ENCODE measurements at regions not wholly inside any gene's neighbourhood (a gene's known extent, or its start where the extent isn't known, plus 50 kb on each side); places are given as distances from the start of the nearest gene placed in this dataset.
"Not testable (repeated sequence)": the region's sequence is repeated elsewhere in the genome, so short reads cannot be mapped to it uniquely, and the experiment has no call there.

GRCh38 chr3:21954709-21955108, 203.7 kb upstream of the ZNF385D start:
- WGBS, 5 donors = 62 to 84% (median 75%) methylated on average over 2 of the region's 2 CpGs
- intact Hi-C loops (cut with DNase I; ENCODE audit: low total_unique reads) = no loop called here

GRCh38 chr3:21955406-21955805, 204.4 kb upstream of the ZNF385D start:
- Histone ChIP-seq H3K9me3 (no peaks in the 10 kb centered on the region), H3K4me3 (no peak overlapping the region), H3K27me3 (no peaks in the 10 kb centered on the region), H3K4me1 (no peaks in the 10 kb centered on the region), H3K36me3 (no peaks in the 10 kb centered on the region), H3K27ac (no peak overlapping the region)
- TF ChIP-seq POLR2AphosphoS5 (IDR thresholded peaks at IDR 0.05) = no peak
- TF ChIP-seq EP300 (IDR thresholded peaks at IDR 0.05) = no peak
- TF ChIP-seq, protein P1, sequence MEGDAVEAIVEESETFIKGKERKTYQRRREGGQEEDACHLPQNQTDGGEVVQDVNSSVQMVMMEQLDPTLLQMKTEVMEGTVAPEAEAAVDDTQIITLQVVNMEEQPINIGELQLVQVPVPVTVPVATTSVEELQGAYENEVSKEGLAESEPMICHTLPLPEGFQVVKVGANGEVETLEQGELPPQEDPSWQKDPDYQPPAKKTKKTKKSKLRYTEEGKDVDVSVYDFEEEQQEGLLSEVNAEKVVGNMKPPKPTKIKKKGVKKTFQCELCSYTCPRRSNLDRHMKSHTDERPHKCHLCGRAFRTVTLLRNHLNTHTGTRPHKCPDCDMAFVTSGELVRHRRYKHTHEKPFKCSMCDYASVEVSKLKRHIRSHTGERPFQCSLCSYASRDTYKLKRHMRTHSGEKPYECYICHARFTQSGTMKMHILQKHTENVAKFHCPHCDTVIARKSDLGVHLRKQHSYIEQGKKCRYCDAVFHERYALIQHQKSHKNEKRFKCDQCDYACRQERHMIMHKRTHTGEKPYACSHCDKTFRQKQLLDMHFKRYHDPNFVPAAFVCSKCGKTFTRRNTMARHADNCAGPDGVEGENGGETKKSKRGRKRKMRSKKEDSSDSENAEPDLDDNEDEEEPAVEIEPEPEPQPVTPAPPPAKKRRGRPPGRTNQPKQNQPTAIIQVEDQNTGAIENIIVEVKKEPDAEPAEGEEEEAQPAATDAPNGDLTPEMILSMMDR (IDR thresholded peaks at IDR 0.05) = no peak
- TF ChIP-seq POLR2A (IDR thresholded peaks at IDR 0.05) = no peak
- DNase-seq = no peak
- intact Hi-C loops (cut with DNase I; ENCODE audit: low total_unique reads) = no loop called here
- 76 to 93% (median 83%) methylated on average over 2 of the region's 2 CpGs for WGBS, 5 donors

More at GRCh38 chr3:21954709-21955108, 203.7 kb upstream of the ZNF385D start:
- Histone ChIP-seq H3K27me3 (no peaks in the 10 kb centered on the region), H3K27ac (no peak overlapping the region), H3K4me3 (no peak overlapping the region), H3K4me1 (no peaks in the 10 kb centered on the region), H3K36me3 (no peaks in the 10 kb centered on the region), H3K9me3 (no peaks in the 10 kb centered on the region)
- DNase-seq = no peak
- TF ChIP-seq, protein P1 (IDR thresholded peaks at IDR 0.05) = no peak

GRCh38 chr3:21960033-21960432, 209.0 kb upstream of the ZNF385D start:
- DNase-seq = no peak
- H3K9me3 ChIP-seq = no peaks in the 10 kb centered on the region
- TF ChIP-seq POLR2AphosphoS5 (IDR thresholded peaks at IDR 0.05) (no peak), EP300 (IDR thresholded peaks at IDR 0.05) (no peak), POLR2A (IDR thresholded peaks at IDR 0.05) (no peak)
- TF ChIP-seq, protein P1 (IDR thresholded peaks at IDR 0.05) = no peak
- no peak overlapping the region for H3K27ac ChIP-seq
- H3K36me3 ChIP-seq = no peaks in the 10 kb centered on the region
- no peaks in the 10 kb centered on the region for H3K27me3 ChIP-seq
- intact Hi-C loops (cut with DNase I; ENCODE audit: low total_unique reads) = no loop called here
- no peak overlapping the region for H3K4me3 ChIP-seq
- 4 to 93% (median 48%) methylated on average over 1 of the region's 1 CpG for WGBS, 5 donors
- no peaks in the 10 kb centered on the region for H3K4me1 ChIP-seq

DNA sequence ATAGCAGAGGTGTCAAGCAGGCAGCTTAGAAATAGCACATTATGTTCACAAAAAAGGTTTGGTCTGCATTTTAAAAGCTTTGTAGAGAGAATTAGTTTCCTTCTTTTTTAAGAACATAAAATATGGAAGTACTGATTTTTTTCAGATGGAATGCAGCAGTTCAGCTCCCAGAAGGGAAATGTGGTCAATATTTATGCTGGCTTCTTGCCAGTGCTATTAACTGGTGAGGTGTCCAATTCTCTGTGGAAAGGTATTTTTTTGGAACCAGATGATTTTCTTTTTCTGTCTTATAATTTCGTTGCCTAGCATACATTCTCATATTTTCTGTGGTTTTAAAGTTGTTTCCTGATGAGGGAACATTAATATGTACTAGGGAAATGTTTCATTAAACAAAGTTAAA, 211.4 kb upstream of the ZNF385D start:
- DNase-seq = peak in 1 of 2 donors; percentile 15
- TF ChIP-seq POLR2AphosphoS5 (IDR thresholded peaks at IDR 0.05) (no peak), EP300 (IDR thresholded peaks at IDR 0.05) (no peak), POLR2A (IDR thresholded peaks at IDR 0.05) (no peak)
- TF ChIP-seq, protein P1 (IDR thresholded peaks at IDR 0.05) = no peak
- Histone ChIP-seq H3K9me3 (no peaks in the 10 kb centered on the region), H3K4me1 (no peaks in the 10 kb centered on the region), H3K27ac (no peak overlapping the region), H3K36me3 (no peaks in the 10 kb centered on the region), H3K4me3 (no peak overlapping the region), H3K27me3 (no peaks in the 10 kb centered on the region)
- WGBS, 5 donors = 19 to 25% (median 22%) methylated on average over 1 of the region's 1 CpG
- intact Hi-C loops (cut with DNase I; ENCODE audit: low total_unique reads) = no loop called here

- intact Hi-C loops (cut with DNase I; ENCODE audit: low total_unique reads); H3K9me3 ChIP-seq; H3K27ac ChIP-seq; H3K4me1 ChIP-seq; H3K27me3 ChIP-seq; H3K4me3 ChIP-seq; H3K36me3 ChIP-seq; DNase-seq: not testable (repeated sequence)
- 79 to 92% (median 85%) methylated on average over 8 of the region's 8 CpGs for WGBS, 5 donors
Observed at GRCh38 chr3:21966457-21966856, 215.4 kb upstream of the ZNF385D start.

Data from stomach (tissue), 8 donors.